Neural cell (in vitro differentiated cells): ENCODE measurements at regions not wholly inside any gene's neighbourhood (a gene's known extent, or its start where the extent isn't known, plus 50 kb on each side); places are given as distances from the start of the nearest gene placed in this dataset.

Source experiments
- EP300 ChIP-seq: fragments of 450-650 bp; conservative IDR thresholded peaks from 2 replicates; pipeline ENCODE4 v1.6.1; 2014; ENCODE audit warnings: antibody characterized with exemption, mild to moderate bottlenecking, moderate library complexity; ENCODE audit not compliant: poor library complexity, severe bottlenecking
- EZH2 ChIP-seq: fragments of 200-600, 300-800 bp; shearing (Covaris generic), sonication (generic); IDR thresholded peaks from 2 replicates; pipeline ENCODE4 v1.6.1; 2014; ENCODE audit warnings: antibody characterized with exemption, low read length, borderline replicate concordance, mild to moderate bottlenecking; ENCODE audit not compliant: insufficient read depth, poor library complexity, severe bottlenecking
- MXI1 ChIP-seq: fragments of 450-650 bp; conservative IDR thresholded peaks from 2 replicates; pipeline ENCODE4 v1.6.1; 2014; ENCODE audit warnings: antibody characterized with exemption, mild to moderate bottlenecking; ENCODE audit not compliant: poor library complexity, severe bottlenecking
- POLR2AphosphoS5 ChIP-seq: IDR thresholded peaks from 2 replicates; pipeline ENCODE4 v1.6.1; 2012
- RAD21 ChIP-seq: fragments of 450-650 bp; conservative IDR thresholded peaks from 2 replicates; pipeline ENCODE4 v1.6.1; 2014; ENCODE audit warnings: antibody characterized with exemption, mild to moderate bottlenecking, moderate library complexity
- REST ChIP-seq: IDR thresholded peaks from 2 replicates; pipeline ENCODE4 v1.6.1; 2012; ENCODE audit warnings: borderline replicate concordance
- TAF1 ChIP-seq: IDR thresholded peaks from 2 replicates; pipeline ENCODE4 v1.6.1; 2012; ENCODE audit warnings: low read depth
- TF ChIP-seq, protein P1 (sequence below): fragments of 450-650 bp; IDR thresholded peaks from 2 replicates; pipeline ENCODE4 v1.5.1; 2014; ENCODE audit warnings: antibody characterized with exemption, mild to moderate bottlenecking, moderate library complexity; ENCODE audit not compliant: poor library complexity, severe bottlenecking

DNA sequence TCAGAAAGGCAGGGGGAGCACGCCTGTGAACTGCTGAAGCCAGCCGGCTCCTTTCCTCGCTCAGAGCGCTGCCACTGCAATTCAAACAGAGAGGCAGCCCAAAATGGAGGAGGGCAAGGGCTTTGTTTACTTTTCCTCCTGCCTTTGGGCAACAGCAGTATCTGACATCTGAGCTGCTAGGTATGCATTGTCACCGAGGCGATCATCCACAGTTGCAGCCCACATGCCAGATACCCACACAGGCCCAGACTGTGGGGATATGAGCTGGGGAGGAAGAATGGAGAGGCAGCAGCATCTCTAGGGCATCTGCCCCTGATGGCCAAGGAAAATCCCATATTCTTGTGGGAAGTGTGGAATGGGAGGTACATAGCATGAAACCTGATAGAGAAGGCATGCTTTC is 357.1 kb downstream of the BARHL2 start:
- TF ChIP-seq, protein P1, sequence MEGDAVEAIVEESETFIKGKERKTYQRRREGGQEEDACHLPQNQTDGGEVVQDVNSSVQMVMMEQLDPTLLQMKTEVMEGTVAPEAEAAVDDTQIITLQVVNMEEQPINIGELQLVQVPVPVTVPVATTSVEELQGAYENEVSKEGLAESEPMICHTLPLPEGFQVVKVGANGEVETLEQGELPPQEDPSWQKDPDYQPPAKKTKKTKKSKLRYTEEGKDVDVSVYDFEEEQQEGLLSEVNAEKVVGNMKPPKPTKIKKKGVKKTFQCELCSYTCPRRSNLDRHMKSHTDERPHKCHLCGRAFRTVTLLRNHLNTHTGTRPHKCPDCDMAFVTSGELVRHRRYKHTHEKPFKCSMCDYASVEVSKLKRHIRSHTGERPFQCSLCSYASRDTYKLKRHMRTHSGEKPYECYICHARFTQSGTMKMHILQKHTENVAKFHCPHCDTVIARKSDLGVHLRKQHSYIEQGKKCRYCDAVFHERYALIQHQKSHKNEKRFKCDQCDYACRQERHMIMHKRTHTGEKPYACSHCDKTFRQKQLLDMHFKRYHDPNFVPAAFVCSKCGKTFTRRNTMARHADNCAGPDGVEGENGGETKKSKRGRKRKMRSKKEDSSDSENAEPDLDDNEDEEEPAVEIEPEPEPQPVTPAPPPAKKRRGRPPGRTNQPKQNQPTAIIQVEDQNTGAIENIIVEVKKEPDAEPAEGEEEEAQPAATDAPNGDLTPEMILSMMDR, result no peak
- no peak for TF ChIP-seq EP300
- TF ChIP-seq TAF1, result no peak
- no peak for TF ChIP-seq RAD21
- no peak for TF ChIP-seq POLR2AphosphoS5
- TF ChIP-seq REST, result no peak
- no peak for TF ChIP-seq MXI1
- TF ChIP-seq EZH2, result no peak
